Hematopoietic multipotent progenitor cell (in vitro differentiated cells): ENCODE measurements at regions not wholly inside any gene's neighbourhood (a gene's known extent, or its start where the extent isn't known, plus 50 kb on each side); places are given as distances from the start of the nearest gene placed in this dataset.

Experiments used
- DNase-seq, 3 donors: peaks; one replicate each; pipeline ENCODE4 v3.0.0-alpha.2; 2011 to 2015; ENCODE audit warnings: low read depth in 2 of 3, low spot score in 2 of 3

GRCh38 chr3:182699550-182700170 lies 93.6 kb upstream of the ATP11B start:
- no peak for DNase-seq

GRCh38 chr3:182702216-182702615 lies 91.1 kb upstream of the ATP11B start:
- no peak for DNase-seq

- DNase-seq, result no peak
These were observed 90.1 kb upstream of the ATP11B start for GRCh38 chr3:182703233-182703632.

- no peak for DNase-seq
These were observed 88.4 kb upstream of the ATP11B start for GRCh38 chr3:182704926-182705325.

- DNase-seq, result no peak
These were observed 84.5 kb upstream of the ATP11B start for GRCh38 chr3:182708810-182709209.

- DNase-seq, result no peak
These were observed 84.0 kb upstream of the ATP11B start for GRCh38 chr3:182709306-182709705.

- peak in 2 of 3 donors; percentile 28 to 63 for DNase-seq
These were observed 82.6 kb upstream of the ATP11B start for GRCh38 chr3:182710557-182711157.

- no peak for DNase-seq
These were observed 82.0 kb upstream of the ATP11B start for GRCh38 chr3:182711261-182711683.

- DNase-seq, result no peak
These were observed 81.5 kb upstream of the ATP11B start for GRCh38 chr3:182711853-182712252.

GRCh38 chr3:182713111-182713510 lies 80.2 kb upstream of the ATP11B start:
- no peak for DNase-seq

- DNase-seq, result peak in 2 of 3 donors; percentile 49 to 72
These were observed 79.4 kb upstream of the ATP11B start for GRCh38 chr3:182713743-182714517.

GRCh38 chr3:182715006-182715405 lies 78.3 kb upstream of the ATP11B start:
- no peak for DNase-seq

GRCh38 chr3:182716114-182716688 lies 77.1 kb upstream of the ATP11B start:
- DNase-seq, result peak in 1 of 3 donors; percentile 5

GRCh38 chr3:182717216-182717615 lies 76.1 kb upstream of the ATP11B start:
- DNase-seq, result no peak

- no peak for DNase-seq
These were observed 70.4 kb upstream of the ATP11B start for GRCh38 chr3:182722907-182723306.

- DNase-seq, result no peak
These were observed 69.7 kb upstream of the ATP11B start for GRCh38 chr3:182723596-182723995.

GRCh38 chr3:182725372-182726251 lies 67.7 kb upstream of the ATP11B start:
- DNase-seq, result no peak

- no peak for DNase-seq
These were observed 66.8 kb upstream of the ATP11B start for GRCh38 chr3:182726258-182727142.

GRCh38 chr3:182728238-182728637 lies 65.1 kb upstream of the ATP11B start:
- no peak for DNase-seq
